H4 (cell line): ENCODE measurements at regions not wholly inside any gene's neighbourhood (a gene's known extent, or its start where the extent isn't known, plus 50 kb on each side); places are given as distances from the start of the nearest gene placed in this dataset.
A peak's percentile ranks its signal among the peaks of the same experiment; 100 is the strongest.

ENCODE experiments used
- DNase-seq: peaks from one replicate; pipeline ENCODE4 v3.0.0-alpha.2; 2015; ENCODE audit warnings: low spot score

DNA sequence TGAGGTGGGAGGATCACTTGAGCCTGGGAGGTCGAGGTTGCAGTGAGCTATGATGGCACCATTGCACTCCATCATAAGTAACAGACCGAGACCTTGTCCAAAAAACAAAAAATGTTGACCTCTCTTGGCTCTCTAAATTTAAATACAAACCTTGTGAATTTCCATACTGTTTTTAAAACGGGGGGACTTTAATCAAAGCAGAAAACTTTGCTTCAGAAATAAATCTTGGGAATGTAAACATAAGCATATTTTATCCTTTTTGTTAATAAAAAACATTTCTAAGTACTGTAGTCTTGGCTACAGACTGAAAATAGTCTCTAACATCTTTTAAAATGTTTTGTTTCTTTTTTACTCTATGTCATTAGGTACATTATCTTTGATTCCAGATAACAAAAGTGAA is 130.7 kb upstream of the RASSF8 start:
- DNase-seq = no peak

GRCh38 chr12:25828188-25828587 is 130.3 kb upstream of the RASSF8 start:
- DNase-seq = no peak

DNA sequence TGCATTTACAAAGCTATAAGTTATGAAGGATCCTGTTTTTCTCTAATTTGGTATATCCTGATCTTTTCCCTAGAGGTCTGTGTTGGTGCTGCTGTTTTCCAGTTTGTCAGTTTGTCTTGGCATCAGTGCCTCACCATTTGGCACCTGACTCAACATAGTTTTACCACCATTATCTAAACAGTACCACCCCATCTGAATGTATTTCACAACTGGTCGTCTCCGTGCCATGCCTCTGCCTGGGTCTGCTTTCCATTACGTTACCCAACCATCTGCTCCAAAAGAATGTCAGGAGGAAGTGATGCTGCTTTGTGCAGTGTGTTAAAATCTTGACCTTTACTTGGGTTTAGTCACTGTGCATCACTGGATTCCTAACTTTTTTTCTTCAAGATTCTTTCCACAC is 129.3 kb upstream of the RASSF8 start:
- peak; percentile 97 for DNase-seq

- no peak for DNase-seq
Measured at GRCh38 chr12:25830456-25830855, 128.0 kb upstream of the RASSF8 start.

DNA sequence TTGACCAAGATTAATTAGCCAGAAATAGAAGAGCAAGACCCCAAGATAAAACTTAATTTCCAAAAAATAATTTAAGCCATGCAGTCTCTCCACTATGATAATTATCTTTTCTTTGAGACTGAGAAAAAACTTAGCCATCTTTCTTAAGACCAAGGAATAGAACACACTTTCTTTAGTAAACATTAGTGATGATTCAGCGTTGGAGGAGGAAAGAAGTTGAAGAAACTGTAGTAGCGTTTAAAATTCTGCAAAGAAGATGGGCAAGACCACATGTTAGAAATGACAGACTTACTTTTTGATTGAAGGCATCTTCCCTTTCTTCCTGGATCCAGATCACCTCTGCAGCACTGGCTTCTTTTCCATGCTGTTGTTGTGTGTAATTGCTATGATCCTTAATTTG is 124.8 kb upstream of the RASSF8 start:
- DNase-seq = no peak

DNA sequence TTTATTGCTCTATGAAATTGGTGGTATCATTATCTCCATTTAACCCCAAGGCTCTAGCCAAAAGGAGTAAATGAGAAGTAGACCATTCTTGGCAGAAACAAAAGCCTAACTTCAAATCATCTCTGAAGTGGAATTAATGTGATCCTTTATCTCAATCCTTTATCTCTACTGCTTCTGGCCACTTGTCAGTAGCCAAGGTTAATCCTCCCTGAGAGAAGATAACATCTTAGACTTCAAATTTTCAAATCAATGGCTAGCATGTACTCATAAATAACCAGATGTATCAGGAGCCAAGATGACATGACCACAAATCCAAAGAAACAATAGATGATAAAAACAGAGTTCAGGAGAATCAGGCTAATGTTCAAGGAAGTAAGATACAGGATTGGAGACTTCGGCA is 123.1 kb upstream of the RASSF8 start:
- DNase-seq = no peak

GRCh38 chr12:25838007-25838406 is 120.5 kb upstream of the RASSF8 start:
- DNase-seq = no peak

DNA sequence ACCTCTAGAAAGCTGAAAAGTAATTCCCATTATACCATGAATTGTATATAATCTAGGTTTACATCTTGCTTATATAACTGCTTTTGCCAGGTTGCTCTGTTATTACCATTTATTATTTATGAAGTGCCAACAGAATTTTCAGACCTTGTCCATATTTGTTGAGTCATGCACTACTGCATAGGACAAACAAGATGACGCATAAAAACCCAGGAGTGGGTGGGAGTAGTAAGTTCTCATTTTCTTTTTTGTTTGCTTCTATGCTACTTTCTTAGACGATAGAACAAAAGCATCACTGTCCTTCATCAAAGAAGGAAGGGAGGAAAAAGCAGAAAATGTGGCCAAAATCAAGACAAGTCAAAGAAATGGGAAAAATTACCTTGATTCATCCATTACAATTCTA is 119.0 kb upstream of the RASSF8 start:
- no peak for DNase-seq

DNA sequence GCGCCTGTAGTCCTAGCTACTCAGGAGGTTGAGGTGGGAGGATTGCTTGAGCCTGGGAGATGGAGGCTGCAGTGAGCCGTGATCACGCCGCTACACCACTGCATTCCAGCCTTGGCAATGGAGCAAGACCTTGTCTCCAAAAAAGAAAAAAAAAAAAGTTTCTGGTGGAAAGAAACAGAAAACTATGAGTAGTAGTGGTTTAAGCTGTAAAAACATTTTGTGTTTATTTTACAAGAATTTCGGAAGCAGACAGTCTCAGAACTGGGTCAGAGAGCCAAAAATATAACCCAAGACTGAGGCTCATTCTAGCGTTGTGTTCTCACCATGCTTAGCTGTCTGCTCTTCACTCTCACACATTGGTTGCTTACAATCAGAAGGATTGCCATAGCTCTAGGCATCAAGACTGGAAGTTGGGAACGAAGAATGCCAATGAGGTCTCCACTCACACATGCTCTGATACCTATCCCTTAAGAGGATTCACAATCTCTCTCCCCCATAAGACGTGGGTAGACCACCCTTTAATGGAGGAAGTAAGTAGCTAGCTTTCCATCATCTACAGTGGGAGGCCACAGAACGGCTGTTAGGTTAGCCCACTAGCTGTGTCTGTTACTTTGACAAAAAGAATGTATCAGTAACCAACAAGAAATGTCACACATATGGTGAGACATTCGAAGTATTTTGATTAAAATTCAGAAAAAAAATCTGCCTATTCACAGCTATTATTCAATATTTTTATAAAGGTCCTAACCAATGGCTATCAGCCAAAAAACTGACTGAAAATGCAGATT is 117.6 kb upstream of the RASSF8 start:
- no peak for DNase-seq

DNA sequence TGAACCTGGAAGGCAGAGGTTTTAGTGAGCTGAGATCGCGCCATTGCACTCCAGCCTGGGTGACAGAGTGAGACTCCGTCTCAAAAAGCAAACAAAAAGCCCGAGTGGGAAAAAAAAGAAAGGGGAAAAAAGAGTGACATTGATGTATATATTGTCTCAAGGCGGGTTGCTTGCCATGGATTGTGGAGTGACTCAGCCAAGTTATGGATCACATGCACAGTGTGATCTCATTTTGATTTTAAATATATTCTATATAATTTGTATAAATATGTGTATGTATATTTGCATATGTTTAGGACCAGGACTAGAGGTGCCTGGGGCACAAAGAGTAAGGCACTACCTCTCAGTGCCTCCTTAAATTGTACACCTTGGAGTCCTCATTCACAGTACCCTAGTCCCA is 116.2 kb upstream of the RASSF8 start:
- DNase-seq = no peak

- no peak for DNase-seq
Measured at GRCh38 chr12:25843976-25844375, 114.5 kb upstream of the RASSF8 start.

GRCh38 chr12:25845415-25845814 is 113.1 kb upstream of the RASSF8 start:
- DNase-seq = no peak

- peak; percentile 69 for DNase-seq
Measured at GRCh38 chr12:25852792-25853191, 105.7 kb upstream of the RASSF8 start.

DNA sequence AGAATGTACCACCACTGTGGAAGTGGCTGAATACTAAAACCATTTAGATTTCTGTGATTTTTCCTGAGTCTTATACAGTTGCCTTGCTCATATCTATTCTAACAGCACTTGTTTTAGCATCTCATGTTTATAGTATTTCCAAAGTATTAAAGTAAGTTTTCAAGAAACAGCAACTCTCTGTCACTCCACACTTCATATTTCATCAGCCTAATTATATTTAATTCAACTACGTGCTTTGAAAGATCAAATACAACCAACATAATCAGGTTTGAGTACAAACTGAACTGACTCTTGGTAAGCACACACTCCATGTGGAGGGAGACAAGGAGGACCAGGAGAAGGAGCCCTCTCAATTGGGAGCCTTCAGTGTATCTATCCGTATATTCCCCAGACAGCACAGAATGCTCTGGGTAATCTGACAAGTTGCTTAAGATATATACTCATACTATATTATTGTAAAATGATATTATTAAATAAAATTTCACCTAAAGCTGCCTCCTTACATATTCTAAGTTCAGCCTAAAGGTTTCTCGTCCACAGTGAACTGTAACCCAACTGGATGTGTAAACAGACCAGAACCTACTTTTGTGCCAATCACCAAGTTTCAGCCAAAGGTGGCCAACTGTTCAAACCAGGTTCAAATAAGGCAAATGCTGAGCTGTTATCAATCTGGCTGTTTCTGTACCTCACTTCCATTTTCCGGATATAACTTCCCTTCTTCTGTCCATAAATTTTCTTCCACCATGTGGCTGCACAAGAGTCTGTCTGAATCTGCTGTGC is 105.0 kb upstream of the RASSF8 start:
- no peak for DNase-seq

- no peak for DNase-seq
Measured at GRCh38 chr12:25854991-25855390, 103.5 kb upstream of the RASSF8 start.

DNA sequence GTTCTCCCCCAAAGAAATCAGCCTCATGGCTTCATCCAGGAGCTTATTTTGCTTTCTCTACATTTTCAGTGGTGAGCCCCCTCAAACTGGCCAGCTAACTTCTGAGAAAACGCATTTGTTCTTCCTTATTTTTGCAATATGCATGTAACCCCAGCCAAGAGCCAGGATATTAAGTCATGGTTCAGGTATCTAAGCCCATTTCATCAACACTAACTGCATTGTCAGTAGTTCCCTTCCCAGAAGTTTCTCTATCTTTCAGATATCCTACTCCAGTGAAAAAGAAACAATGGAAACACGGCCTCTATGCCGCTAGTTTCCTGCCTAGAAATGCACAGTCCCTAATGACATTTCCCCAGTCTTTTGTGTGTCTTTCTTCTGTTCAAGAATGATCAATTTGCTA is 102.8 kb upstream of the RASSF8 start:
- DNase-seq = no peak

DNA sequence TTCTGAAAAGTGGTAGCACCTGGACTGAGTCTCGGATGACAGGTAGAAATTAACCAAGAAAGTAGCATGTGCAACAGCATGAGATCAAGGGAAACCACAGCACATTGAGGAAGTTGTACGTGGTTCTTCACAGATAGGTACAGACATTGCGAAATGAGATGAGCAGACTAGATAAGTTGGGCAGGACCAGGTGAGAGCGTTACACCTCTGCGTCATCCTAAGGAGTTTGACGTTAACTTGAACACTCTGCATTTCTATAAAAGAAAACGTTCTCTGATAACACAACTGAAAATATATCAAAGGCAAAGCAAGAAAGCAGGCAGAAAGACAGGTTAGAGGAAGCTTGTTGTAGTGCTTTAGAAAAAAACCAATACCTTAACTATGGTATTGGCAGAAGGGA is 98.5 kb upstream of the RASSF8 start:
- DNase-seq = no peak

- DNase-seq = no peak
Measured at GRCh38 chr12:25861226-25861625, 97.3 kb upstream of the RASSF8 start.

DNA sequence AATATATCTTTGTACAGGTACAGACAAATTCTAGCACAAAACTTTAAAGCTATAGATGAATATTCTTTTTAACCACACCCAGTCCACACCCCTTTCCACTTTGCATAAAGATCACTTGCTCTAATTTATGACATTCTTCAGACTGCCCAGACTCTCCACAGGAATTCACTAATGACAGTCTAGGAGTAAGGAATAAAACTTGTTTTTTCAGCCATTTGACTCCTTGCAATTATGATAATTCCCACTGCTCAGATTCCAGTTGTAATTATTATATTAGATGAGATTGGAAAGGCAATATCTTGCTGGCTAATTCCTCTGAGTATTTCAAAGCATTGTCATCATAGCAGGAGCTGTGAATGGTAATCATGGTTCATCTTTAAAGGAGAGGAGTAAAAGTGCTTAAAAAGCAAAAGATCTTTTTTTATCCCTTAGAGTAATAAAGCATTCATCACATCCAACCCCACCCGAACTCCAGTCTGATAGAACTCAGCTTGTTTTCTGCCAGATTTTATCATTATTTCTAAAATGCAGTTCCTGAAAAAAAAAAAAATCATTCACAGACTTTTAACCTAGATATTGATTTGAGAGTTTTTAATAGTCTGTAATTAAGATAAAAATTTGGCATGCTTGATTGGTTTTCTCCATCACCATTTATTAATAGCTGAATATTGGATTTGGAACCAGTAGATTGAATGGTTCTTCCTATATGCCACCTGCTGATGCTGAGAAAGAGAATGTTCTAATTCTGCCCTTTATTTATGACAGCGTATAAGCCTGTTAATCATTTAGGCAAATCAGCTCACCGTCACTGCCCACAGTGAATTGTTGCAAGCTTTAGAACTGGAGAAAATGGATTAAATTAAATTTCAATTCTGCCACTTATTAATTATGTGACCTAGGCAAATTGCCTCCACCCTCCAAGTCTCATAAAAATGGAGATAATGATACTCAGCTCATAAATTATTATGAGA is 93.9 kb upstream of the RASSF8 start:
- DNase-seq = no peak

DNA sequence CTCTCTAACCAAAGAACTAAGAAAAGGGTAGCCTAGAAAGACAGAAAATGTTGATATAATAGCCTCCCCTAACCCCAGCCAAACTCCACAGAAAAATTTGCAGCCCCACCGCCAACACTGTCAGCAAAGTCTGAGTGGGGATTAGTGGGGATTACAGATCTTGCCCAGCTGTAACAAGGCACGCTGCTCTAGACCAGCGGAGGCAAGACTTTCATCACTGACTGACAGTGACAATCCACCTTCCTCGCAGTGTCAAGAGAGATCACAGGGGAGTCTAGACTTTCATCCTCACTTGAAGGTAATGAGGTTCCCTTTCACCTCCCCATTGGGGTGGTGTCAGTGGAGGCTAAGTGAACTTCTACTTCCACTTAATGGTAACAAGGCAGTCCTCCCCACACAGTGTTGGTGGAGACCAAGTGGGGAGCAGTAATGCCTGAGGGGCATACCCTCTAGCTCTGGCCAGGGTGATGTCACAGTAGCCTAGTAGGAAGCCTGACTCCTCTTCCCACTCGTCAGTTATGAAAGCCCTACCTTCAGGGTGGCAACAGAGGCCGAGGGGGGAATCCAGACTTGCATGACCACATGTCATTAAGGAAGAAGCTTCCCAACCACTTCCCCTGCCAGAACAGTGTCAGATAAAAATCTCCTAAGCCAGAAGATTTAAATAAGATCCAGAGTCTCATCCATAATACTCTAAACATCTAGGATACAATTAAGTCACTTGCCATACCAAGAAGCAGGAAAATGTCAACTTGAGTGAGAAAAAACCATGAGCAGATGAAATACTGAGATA is 91.7 kb upstream of the RASSF8 start:
- DNase-seq = no peak

DNA sequence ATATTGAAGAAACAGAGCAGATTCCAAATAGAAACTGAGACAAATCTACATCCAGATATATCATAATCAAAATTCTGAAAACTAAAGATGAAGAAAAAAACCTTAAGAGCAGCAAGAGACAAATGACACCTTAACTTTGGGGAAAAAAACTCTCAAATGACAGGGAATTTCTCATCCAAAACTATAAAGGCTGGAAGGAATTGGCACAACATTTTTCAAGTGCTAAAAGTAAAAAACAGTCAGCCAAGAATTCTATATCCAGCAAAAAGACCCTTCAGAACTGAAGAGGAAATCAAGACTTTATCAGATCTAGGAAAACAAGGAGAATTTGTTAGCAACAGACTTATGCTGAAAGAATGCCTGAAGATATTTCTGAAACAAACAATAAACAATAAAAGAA is 90.3 kb upstream of the RASSF8 start:
- DNase-seq = no peak
